ENCODE measurements at regions not wholly inside any gene's neighbourhood (a gene's known extent, or its start where the extent isn't known, plus 50 kb on each side); places are given as distances from the start of the nearest gene placed in this dataset.

- no peak for TF ChIP-seq SETDB1 (IDR thresholded peaks at IDR 0.05; ENCODE audit: insufficient read length, low read length)
- no peak for TF ChIP-seq ATF2 (tag by site-specific recombination; IDR thresholded peaks at IDR 0.05; ENCODE audit: low read depth)
- TF ChIP-seq TCF7L2 (IDR thresholded peaks at IDR 0.05; ENCODE audit: borderline replicate concordance, low read depth, low read length) = no peak
- TF ChIP-seq ZSCAN30 (tag by site-specific recombination; IDR thresholded peaks at IDR 0.05) = no peak
- TF ChIP-seq ZNF670 (tag by site-specific recombination; IDR thresholded peaks at IDR 0.05; ENCODE audit: low read depth) = no peak
- no peak for TF ChIP-seq CTCF (tag by site-specific recombination; IDR thresholded peaks at IDR 0.05)
- TF ChIP-seq REST (tag by site-specific recombination; IDR thresholded peaks at IDR 0.05) = no peak
These were observed 182.2 kb downstream of the NRP2 start for GRCh38 chr2:205864491-205864890.
